NCI-H1436 (cell line): ENCODE measurements at regions not wholly inside any gene's neighbourhood (a gene's known extent, or its start where the extent isn't known, plus 50 kb on each side); places are given as distances from the start of the nearest gene placed in this dataset.

Source experiments
- DNase-seq: peaks from one replicate; lab custom pipeline; 2025; lab: John Stamatoyannopoulos, UW

DNA sequence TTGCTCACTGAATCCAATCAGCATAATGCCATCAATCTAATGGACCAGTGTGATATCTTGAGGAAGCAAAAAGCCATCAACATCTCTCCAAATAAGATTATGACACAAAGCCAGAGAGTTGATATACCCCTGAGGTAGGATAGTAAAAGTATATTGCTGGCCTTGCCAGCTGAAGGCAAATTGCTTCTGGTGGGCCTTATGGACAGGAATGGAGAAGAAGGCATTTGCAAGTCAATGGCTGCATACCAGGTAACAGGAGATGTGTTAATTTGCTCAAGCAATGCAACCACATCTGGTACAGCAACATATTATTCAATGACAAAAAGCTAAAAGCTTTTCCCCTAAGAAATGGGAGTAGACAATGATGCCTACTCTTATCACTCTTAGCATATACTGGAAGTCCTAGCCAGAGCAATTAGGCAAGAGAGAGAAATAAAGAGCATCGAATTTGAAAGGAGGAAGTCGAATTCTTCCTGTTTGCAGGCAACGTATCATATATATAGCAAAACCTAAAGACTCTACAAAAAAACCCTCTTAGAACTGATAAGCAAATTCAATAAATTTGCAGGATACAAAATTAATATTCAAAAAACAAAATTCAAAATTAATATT is 216.1 kb upstream of the RASA1 start:
- no peak for DNase-seq

DNA sequence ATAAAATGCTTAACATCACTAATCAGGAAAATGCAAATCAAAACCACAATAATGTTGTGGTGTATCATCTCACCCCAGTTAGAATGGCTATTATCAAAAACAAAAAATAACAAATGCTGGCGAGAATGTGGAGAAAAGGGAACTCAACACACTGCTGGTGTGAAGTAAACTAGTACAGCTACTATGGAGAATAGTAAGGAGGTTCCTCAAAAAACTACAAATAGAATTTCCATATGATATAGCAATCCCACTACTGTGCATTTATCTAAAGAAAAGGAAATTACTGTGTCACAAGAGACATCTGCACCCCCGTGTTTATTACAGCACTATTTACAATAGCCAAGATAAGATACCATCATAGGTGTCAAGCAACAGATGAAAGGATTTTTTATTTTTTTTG is 214.5 kb upstream of the RASA1 start:
- DNase-seq, result no peak

DNA sequence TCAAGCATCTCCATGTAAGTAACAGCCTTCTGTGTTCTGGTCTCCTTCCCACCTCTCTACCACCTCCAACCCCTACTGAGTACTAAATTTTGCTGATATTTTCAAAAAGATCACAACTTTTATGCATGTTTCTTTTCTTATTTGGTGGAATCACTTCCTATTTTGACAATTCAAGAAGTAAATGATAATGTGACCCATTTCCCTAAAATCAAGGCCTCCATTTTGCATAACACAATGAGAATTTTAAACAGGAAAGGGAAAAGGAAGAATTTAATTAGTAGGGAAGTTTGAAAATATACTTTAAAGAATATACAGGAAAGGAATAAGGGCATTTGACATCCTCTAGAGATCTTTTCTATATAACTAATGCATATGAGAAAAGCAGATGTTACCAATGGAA is 212.9 kb upstream of the RASA1 start:
- no peak for DNase-seq

DNA sequence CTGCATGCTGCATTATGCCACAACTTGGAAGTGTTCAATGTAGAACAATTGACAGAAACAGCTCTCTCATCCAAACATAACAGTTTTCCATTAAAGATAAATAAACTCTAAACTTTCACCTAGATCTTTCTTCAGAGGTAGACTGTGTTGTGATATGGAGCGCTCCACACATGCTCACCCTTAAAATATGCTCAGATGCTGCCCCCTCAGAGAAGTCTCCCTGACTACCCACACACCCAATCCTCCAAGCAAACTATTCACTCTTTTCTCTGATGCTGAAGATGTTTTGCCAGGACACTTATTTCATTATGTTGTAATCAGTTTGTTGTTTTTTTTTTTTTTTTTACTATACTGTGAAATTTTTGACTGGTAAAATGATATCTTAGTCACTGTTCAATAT is 206.6 kb upstream of the RASA1 start:
- no peak for DNase-seq

DNA sequence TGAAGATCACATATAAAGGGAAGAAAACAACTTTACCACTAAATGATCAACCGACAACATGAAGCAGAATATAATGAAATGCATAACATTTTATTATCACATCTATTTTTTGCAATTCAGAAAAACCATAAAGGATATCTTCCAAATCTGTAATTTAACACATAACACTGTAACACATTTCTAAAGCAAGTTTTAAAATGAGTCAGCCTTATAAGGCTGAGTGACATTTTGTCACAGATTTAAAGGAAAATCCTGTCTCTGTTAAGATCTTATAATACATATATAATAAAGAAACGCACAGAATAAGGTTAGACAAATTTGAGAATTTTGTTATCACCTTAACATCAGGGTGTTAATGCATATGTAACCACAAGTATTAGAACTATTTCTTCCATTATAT is 198.4 kb upstream of the RASA1 start:
- DNase-seq, result no peak

DNA sequence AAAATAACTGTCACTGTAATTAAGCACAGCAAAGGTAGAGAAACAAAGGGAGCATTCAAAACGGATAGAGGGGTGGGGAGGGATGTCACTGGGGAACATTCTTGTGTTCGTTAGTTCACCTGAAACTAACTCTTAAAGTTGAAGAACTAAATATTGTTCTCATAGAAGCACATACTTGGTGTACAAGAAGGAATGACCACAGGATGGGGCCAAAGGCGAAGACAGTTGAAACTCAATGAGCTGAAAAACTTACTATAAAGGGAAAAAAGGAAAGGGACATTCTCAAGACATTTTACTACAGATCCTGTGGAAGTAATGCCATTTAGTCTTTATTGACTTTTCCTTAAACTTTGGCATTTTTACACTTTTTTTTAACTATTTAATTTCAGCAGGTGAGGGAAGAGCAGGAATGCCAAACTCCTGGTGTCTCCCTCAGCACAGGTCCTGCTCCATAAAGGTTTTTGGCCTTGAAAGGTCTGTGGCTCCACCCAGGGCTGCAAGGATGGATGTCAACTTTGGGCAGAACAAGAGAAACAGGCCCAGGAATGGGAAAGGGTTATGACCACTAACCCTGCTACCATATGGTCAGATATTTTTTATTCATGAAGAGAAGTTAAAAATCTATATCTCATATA is 197.6 kb upstream of the RASA1 start:
- DNase-seq, result no peak

DNA sequence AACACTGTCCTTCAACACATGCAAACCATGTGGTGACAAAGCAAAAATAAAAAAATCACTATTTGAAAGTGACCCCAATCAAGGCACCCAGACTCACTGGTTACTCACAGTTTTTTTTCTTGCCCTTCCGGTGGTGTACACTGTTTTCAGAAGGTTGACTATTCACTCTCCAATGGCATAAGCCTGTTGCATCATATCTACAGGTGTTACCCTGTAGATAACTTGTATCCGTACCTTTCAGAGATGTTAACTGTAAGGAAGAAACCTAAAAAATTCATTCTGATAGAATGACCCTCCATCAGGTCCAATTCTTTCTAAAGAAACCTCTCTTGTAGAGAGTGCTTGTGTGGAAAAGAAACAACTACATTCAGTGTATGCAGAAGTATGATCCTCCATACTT is 193.6 kb upstream of the RASA1 start:
- DNase-seq, result no peak

DNA sequence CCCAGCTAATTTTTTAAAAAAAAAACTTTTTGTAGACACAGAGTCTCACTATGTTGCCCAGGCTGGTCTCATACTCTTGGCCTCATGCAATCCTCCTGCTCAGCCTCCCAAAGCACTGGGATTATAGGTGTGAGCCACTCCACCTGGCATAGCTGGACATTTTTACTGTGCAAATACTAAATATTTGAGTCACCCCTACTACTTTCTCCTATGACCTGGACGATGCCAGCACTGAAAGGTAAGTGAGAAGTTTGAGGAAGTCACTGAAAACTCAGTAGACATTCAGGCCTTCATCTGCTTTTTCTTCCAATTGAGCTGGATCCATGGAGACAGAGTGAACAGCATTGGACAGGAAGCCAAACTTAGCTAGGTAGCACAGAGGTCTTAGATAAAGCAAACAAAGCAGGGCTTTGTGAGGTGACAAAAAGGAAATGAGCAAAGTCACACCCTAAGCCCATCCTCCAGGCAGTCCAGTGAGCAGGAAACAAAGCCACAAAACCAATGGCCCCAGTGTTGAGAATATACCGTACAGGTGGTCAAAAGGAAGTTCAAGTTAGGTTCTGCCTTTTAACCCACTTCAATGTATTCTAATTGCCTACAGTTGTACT is 192.6 kb upstream of the RASA1 start:
- no peak for DNase-seq

DNA sequence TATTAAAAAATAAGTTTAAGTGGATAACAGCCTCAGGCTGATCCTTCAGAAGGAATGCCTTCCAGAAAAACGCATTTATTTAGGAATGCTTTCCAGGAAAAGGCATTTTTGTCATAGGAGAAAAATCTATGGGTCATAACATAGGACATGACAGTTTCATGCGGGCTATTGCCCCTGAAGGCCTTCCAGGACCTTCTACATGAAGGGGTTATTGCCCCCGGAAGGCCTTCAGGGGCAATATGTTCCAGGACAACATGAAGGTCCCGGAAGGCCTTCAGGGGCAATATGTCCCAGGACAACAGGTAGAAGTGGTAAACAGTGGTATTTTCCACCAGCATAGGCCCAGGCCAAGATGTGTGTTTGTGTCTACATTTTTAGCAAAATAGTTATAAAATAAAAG is 191.3 kb upstream of the RASA1 start:
- no peak for DNase-seq

DNA sequence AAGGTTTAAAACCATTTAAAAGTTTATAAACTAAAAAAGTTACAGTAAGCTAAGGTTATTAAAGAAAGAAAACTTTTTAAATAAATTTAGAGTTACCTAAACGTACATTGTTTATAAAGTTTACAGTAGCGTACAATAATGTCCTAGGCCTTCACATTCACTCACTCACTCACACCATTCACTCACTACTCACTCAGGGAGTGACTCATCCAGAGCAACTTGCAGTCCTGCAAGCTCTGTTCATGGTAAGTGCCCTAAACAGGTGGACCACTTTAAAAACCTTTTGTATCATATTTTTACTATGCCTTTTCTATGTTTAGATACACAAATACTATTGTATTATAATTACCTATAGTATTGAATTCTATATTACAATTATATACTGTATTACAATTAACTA is 190.8 kb upstream of the RASA1 start:
- DNase-seq, result no peak

DNA sequence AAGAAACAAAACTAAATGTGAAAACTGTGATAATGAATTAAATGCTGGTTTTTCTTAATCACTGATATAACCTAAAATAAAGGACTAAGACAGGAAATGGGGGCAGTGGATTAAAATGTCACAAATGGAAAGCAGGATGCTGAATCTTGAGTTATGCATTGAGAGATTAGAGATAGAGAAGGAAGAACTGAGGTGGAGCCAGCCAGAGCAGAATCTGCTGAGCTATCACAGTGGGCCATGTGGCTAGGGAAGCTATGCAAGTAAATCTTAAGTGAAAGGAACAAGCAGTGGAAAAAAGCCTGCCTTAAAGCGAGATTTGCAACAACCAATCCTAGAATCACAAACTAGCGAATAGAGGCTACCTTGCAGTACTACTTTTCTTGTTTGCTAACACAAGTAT is 188.5 kb upstream of the RASA1 start:
- DNase-seq, result no peak

DNA sequence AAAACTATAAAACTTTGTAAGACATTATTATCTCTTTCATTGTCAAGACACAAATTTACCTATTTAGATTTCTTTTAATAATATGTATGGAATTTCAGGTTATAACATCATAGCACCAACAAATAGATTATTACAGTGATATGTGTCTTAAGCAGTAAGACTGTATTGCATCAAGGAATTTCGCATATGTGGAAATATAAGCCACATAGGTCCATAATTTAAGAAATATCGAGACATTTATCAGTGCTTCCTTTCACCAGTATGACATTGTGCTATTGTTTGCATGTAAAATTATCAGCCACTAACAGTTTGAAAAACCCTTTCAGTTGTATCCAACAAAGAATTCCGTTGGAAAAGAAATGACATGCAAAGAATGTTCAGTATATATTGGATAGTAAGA is 186.7 kb upstream of the RASA1 start:
- no peak for DNase-seq

DNA sequence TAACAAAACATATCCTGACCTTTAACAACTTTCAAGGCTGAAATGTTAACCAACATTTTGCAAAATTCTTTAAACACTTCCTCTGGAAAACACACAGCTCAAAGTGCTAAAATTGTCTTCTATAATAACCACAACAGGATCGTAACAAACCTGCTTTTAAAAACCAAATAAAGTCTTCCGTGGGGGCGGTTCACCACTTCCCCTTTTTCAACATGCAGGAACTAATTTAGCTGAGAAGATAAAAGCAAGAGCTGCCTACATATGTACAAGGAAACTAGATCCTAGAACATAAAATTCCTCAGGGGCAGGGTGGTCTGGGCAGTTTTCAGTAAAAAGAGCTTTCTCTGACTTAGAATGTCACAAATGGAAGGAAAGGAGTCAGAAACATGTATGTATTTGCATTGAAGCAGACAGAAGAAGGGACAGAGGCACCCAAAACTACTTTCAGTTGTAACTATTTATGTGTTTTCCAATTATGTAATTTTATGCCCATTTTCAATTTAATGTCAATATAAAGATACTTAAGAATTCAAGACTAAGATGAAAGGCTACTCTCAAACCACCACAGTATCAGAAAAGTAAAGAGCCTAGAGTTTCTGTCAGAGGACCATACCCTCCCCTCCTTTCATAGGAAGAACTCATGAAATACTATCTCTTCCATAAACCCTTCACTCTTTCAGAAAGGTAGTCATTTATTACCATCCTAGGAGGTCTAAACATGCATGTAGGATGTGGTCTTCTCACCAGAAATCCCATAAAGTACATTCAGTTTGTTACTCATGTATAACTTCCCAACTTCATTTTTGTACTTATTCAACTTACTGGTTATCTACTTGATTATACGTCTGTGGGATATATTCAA is 185.9 kb upstream of the RASA1 start:
- DNase-seq, result no peak

DNA sequence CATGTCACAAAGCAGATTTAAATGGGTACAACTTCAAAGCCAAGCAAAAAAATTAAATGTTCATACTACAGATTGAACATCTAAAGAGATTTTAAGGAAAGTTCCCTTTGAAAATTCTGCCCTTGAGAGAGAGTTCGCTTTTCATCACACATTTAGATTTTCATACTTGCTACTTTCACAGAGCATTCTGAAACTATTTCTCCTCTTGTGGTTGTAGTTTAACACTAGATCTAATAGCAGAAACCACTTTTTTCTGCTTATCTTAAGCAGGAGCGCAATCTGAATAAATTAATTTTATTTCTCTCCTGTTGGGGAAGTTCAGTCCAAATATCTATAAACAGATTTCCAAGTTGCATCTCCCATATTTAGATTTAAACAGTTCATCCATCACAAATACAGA is 173.3 kb upstream of the RASA1 start:
- no peak for DNase-seq

DNA sequence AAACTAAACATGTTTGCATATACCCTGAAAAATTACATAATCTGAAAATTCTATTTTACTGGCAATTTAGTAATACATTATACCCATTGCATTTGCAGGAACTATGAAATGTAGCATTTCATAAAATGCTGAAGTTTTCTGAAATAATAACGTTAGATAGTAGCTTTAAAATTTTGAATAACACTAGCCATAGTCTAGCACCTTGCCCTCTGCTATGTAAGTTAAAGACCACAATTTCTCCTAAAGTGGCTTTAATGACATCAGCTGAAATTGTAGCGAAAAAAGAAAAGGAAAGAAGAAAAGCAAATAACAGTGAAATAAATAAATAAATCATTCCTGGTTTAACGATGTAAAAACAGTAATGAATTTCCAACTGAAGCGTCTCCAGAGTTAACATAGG is 172.8 kb upstream of the RASA1 start:
- DNase-seq, result no peak

DNA sequence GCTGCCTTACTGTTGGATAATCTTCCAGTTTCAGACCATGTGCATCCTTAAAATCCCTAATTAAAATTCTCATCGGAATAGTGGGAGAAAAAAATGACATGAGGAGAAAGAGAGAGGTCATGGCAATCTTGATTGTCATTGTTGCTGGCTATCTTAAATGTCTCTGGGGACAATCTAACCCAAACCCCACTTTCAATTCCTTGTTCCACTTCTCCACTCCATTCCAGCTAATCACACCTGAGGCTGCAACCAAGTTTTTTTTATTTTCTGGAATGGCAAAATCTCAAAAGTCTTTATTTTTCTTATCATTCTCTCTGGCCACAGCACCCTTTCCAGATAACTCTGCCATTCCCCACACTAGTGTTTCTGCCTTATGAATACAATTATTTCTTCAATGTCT is 171.9 kb upstream of the RASA1 start:
- DNase-seq, result no peak

DNA sequence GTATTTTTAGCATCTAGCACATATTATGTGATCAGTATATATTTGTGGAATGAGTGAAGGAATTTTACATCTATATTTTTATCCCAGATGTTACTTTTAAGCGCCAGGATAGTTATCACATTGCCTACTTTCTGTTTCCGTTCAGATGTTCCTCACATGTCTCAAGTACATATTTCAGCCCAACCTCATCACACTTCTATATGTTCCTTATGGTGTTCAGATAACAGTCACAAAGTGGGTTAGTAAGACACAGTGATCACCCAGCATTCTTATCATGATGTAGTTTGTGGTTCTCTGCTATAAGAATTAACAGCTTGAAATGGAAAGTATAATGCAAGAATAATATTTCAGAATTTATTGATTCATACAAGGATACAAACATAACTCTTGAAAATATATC is 170.0 kb upstream of the RASA1 start:
- DNase-seq, result no peak

DNA sequence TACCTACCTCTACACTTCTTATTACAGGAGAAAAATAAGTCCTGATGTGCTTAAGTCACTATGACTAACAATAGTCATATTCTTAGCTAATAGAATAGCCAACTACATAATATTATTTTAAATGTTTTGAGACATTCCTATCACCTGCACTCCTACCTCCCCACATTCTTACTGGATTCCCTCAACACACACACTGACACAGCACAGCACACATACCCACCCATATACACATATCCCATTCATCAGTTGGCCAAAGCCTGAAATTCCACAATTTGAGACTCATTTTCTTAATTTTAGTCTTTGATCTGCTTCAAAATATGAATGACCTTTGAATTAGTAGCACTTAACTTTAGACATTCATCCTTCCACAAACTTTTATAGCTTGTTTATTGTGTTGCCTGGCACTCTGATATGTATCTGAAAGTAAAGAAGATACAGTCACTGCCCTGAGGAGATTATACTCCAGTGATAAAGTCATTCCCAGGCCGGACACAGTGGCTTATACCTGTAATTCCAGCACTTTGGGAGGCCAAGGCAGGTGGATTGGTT is 168.3 kb upstream of the RASA1 start:
- DNase-seq, result no peak

DNA sequence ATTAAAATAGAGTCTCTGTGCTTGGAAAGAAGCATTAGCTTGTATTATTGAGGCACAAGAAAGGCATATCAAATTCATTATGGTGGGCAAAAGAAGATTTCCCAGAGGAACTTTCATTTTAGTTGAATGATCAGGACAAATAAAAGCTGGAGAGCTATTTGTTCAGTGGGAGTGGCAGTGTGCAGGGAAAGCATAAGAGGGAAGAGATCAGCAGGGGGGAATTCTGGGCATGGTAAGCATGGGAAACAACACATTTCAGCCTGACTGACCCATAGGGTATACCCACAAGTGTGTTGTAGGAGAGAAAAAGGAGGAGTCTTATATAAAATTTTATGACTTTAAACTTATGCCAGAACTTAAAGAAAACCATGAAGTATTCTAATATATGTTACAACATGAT is 167.7 kb upstream of the RASA1 start:
- DNase-seq, result no peak

DNA sequence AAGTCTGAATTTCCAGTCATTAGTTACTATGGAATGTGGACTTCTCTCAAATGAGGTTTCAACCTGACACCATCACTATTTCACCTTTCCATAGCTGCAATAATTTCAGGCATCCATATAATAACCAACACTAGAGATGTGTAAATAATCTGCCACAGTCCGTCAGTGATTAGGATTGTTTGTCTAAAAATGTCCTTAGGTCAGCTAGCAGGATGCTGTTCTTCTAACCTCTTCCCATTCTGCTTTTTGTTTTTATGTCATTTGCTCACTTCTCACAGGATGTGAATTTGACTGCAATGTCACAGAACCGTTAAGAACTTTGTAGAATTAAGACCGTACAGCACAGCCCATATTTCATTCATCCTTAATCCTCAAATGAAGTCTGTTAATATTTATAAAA is 166.4 kb upstream of the RASA1 start:
- DNase-seq, result no peak

DNA sequence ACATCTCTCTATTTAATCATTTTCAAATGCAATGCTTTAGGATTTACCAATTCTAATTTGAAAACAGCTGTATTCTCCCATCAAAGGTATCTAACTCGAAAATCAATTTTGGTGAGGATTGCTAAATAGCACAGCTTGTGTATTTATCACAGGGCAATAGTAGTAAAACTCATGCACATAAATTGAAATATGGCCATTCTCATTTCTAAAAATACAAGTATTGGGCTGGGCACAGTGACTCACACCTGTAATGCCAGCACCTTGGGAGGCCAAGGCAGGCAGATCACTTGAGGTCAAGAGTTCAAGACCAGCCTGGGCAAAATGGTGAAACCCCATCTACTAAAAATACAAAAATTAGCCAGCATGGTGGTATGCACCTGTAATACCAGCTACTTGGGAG is 164.8 kb upstream of the RASA1 start:
- DNase-seq, result no peak

DNA sequence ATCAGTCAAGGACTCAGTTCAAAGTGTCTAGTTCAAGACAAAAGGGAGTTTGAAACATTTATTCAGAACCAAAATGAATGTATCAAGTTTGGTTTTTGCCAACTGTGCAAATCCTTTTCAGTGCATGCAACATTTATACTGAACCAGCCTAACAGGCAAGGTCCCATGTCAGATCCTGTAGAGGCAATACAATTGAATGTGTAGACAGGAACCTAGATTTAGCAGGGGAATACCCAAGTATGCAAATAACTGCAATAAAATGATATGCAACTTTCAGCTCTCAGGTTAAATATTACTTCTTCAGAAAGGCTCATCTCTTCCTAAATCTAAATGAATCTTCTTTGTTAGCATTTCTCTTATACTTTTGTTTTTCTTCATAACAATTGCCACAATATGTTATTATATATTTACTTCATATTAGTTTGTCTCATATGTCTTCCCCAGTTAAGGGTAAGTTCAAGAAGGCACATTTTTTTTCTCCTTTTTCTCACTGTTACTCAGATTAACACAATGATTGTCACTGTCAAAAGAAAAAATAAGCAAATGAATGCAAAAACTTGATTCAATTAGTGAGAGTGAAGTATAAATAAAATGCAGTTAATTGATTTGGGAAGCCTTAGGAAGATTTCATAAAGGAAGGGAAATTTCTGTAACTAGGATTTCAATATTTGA is 163.9 kb upstream of the RASA1 start:
- no peak for DNase-seq
